NT2/D1 (cell line): ENCODE measurements at regions not wholly inside any gene's neighbourhood (a gene's known extent, or its start where the extent isn't known, plus 50 kb on each side); places are given as distances from the start of the nearest gene placed in this dataset.

Experiments
- SUZ12 ChIP-seq: IDR thresholded peaks from 2 replicates; pipeline ENCODE4 v1.6.1; 2011; ENCODE audit not compliant: insufficient read length, insufficient read depth; ENCODE audit errors: extremely low read depth
- YY1 ChIP-seq: IDR thresholded peaks from 2 replicates; pipeline ENCODE4 v1.6.1; 2011; ENCODE audit not compliant: insufficient read length, insufficient read depth
- ZNF274 ChIP-seq: IDR thresholded peaks from 2 replicates; pipeline ENCODE4 v1.6.1; 2011; ENCODE audit warnings: mild to moderate bottlenecking, low read depth, low read length

- TF ChIP-seq ZNF274 = no peak
- TF ChIP-seq SUZ12 = no peak
- TF ChIP-seq YY1 = no peak
These were observed 296.1 kb upstream of the PRICKLE1 start for GRCh38 chr12:42885677-42886076.
